ENCODE measurements at regions not wholly inside any gene's neighbourhood (a gene's known extent, or its start where the extent isn't known, plus 50 kb on each side); places are given as distances from the start of the nearest gene placed in this dataset.
A peak's percentile ranks its signal among the peaks of the same experiment; 100 is the strongest.

GRCh38 chr15:46365572-46365971 is 730.7 kb downstream of the SQOR start:
- intact Hi-C loops (cut with micrococcal nuclease; ENCODE audit: unreplicated experiment): no loop called here
- Histone ChIP-seq H3K27me3 (replicated peaks; ENCODE audit: insufficient read depth, low read depth, low read length, poor library complexity) (no peaks in the 10 kb centered on the region), H3K4me1 (ENCODE audit: insufficient read depth, low read length, poor library complexity, severe bottlenecking) (peaks cover 7% of the 10 kb centered on the region), H3K4me3 (ENCODE audit: low read depth, low read length, poor library complexity, severe bottlenecking) (peak overlapping the region; percentile 20), H3K9me3 (ENCODE audit: low read depth, low read length, poor library complexity, severe bottlenecking) (peaks cover under 1% of the 10 kb centered on the region), H3K27ac (ENCODE audit: low read depth, low read length, poor library complexity, severe bottlenecking) (no peak overlapping the region), H3K36me3 (ENCODE audit: insufficient read depth, low read length, poor library complexity, severe bottlenecking) (no peaks in the 10 kb centered on the region)
- ChIA-PET POLR2A (ENCODE audit: low non-redundant PET) (no interaction called here), CTCF (no interaction called here)
- BruUV-seq (replicated peaks): no TSS peak
- no peak for TF ChIP-seq EZH2 (IDR thresholded peaks at IDR 0.05; ENCODE audit: borderline replicate concordance, low read depth, low read length, poor library complexity, severe bottlenecking)
- TF ChIP-seq CTCF (conservative IDR thresholded peaks at IDR 0.05; ENCODE audit: low read depth, low read length): no peak
- DNase-seq (ENCODE audit: low spot score): peak; percentile 75

DNA sequence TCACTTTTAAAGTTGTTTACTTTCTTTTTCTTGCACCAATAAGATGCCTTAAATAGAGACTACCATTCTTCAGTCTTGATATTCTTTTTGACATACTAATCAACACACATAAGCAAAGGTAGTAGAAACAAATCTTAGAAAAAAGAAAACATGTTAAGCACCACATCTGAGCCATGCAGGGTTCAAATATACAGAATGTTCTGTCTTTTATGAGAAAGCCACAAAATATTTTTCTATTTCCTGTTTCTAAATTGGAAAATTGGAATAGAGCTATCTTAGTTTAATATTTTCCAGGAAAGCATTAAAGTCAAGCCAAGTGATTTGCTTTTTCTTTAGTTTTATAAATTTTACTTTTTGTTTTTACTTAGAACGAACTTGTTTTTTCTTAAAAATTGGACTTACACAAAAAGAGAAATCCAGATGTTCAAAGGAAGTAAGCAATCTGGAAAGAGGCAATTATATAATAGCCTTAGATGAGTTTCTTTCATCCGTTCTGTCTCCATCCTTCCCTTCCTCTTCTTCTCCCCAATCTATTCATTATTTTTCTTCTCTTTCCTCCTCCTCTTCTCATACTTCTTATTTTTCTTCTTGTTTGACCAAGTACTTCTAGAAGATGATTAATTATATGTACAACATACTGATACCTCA is 731.7 kb downstream of the SQOR start:
- peaks cover 7% of the 10 kb centered on the region for H3K4me1 ChIP-seq (ENCODE audit: insufficient read depth, low read length, poor library complexity, severe bottlenecking)
- no peaks in the 10 kb centered on the region for H3K36me3 ChIP-seq (ENCODE audit: insufficient read depth, low read length, poor library complexity, severe bottlenecking)
- POLR2A ChIA-PET (ENCODE audit: low non-redundant PET): no interaction called here
- peaks cover 7% of the 10 kb centered on the region for H3K9me3 ChIP-seq (ENCODE audit: low read depth, low read length, poor library complexity, severe bottlenecking)
- peak; percentile 10 for DNase-seq (ENCODE audit: low spot score)
- BruUV-seq (replicated peaks): no TSS peak
- no peak for TF ChIP-seq CTCF (conservative IDR thresholded peaks at IDR 0.05; ENCODE audit: low read depth, low read length)
- no peak for TF ChIP-seq EZH2 (IDR thresholded peaks at IDR 0.05; ENCODE audit: borderline replicate concordance, low read depth, low read length, poor library complexity, severe bottlenecking)
- CTCF ChIA-PET: no interaction called here
- no peak overlapping the region for H3K27ac ChIP-seq (ENCODE audit: low read depth, low read length, poor library complexity, severe bottlenecking)
- intact Hi-C loops (cut with micrococcal nuclease; ENCODE audit: unreplicated experiment): no loop called here
- peak overlapping the region; percentile 20 for H3K4me3 ChIP-seq (ENCODE audit: low read depth, low read length, poor library complexity, severe bottlenecking)
- H3K27me3 ChIP-seq (replicated peaks; ENCODE audit: insufficient read depth, low read depth, low read length, poor library complexity): no peaks in the 10 kb centered on the region

DNA sequence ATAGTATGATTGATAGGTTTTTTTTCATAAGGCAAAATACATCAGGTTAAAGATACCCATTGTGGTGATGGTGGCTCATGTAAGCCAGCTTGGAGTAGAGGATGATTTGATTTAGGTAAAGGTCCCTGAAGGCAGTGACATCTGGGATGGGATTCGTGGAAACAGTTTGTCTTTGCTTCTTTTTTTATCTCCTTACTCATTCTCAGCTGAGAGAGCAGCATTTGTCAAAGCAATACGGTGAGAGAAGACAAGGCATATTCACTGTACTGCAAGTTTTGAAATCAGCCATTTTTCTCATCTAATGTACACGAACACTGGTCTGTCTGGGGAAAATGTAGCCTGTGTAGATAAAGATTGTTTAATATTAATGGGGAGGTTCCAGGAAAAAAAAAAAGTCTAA is 749.1 kb downstream of the SQOR start:
- POLR2A ChIA-PET (ENCODE audit: low non-redundant PET): no interaction called here

More for the DNA sequence above, 749.1 kb downstream of the SQOR start:
- CTCF ChIA-PET: no interaction called here
- intact Hi-C loops (cut with micrococcal nuclease; ENCODE audit: unreplicated experiment): no loop called here
- DNase-seq (ENCODE audit: low spot score): no peak
- Histone ChIP-seq H3K27me3 (replicated peaks; ENCODE audit: insufficient read depth, low read depth, low read length, poor library complexity) (no peaks in the 10 kb centered on the region), H3K4me1 (ENCODE audit: insufficient read depth, low read length, poor library complexity, severe bottlenecking) (no peaks in the 10 kb centered on the region), H3K9me3 (ENCODE audit: low read depth, low read length, poor library complexity, severe bottlenecking) (no peaks in the 10 kb centered on the region), H3K4me3 (ENCODE audit: low read depth, low read length, poor library complexity, severe bottlenecking) (no peak overlapping the region), H3K27ac (ENCODE audit: low read depth, low read length, poor library complexity, severe bottlenecking) (no peak overlapping the region), H3K36me3 (ENCODE audit: insufficient read depth, low read length, poor library complexity, severe bottlenecking) (no peaks in the 10 kb centered on the region)
- no TSS peak for BruUV-seq (replicated peaks)
- no peak for TF ChIP-seq EZH2 (IDR thresholded peaks at IDR 0.05; ENCODE audit: borderline replicate concordance, low read depth, low read length, poor library complexity, severe bottlenecking)
- TF ChIP-seq CTCF (conservative IDR thresholded peaks at IDR 0.05; ENCODE audit: low read depth, low read length): no peak
